Hematopoietic multipotent progenitor cell (in vitro differentiated cells): ENCODE measurements at regions not wholly inside any gene's neighbourhood (a gene's known extent, or its start where the extent isn't known, plus 50 kb on each side); places are given as distances from the start of the nearest gene placed in this dataset.
A peak's percentile ranks its signal among the peaks of the same experiment; 100 is the strongest.

ENCODE experiments used
- DNase-seq, 3 donors: peaks; one replicate each; pipeline ENCODE4 v3.0.0-alpha.2; 2011 to 2015; ENCODE audit warnings: low read depth in 2 of 3, low spot score in 2 of 3

GRCh38 chr3:34008836-34009809 is 210.7 kb downstream of the PDCD6IP start:
- no peak for DNase-seq

- DNase-seq = no peak
Observed at GRCh38 chr3:34011171-34012101, 213.0 kb downstream of the PDCD6IP start.

GRCh38 chr3:34012102-34012461 is 213.7 kb downstream of the PDCD6IP start:
- peak in 1 of 3 donors; percentile 14 for DNase-seq

GRCh38 chr3:34013818-34014570 is 215.6 kb downstream of the PDCD6IP start:
- no peak for DNase-seq

- peak in 1 of 3 donors; percentile 60 for DNase-seq
Observed at GRCh38 chr3:34015204-34016142, 217.0 kb downstream of the PDCD6IP start.

- DNase-seq = peak in 2 of 3 donors; percentile 70 to 90
Observed at GRCh38 chr3:34016925-34017587, 218.6 kb downstream of the PDCD6IP start.

GRCh38 chr3:34017757-34018156 is 219.3 kb downstream of the PDCD6IP start:
- no peak for DNase-seq

GRCh38 chr3:34019158-34019557 is 220.7 kb downstream of the PDCD6IP start:
- DNase-seq = no peak

GRCh38 chr3:34020170-34020569 is 221.7 kb downstream of the PDCD6IP start:
- DNase-seq = no peak

- DNase-seq = peak in 2 of 3 donors; percentile 32 to 85
Observed at GRCh38 chr3:34020726-34021680, 222.6 kb downstream of the PDCD6IP start.

GRCh38 chr3:34022147-34022546 is 223.7 kb downstream of the PDCD6IP start:
- DNase-seq = no peak

GRCh38 chr3:34024447-34025240 is 226.2 kb downstream of the PDCD6IP start:
- DNase-seq = no peak

GRCh38 chr3:34033839-34034238 is 235.4 kb downstream of the PDCD6IP start:
- DNase-seq = no peak

- no peak for DNase-seq
Observed at GRCh38 chr3:34034840-34035239, 236.4 kb downstream of the PDCD6IP start.

GRCh38 chr3:34035775-34036174 is 237.3 kb downstream of the PDCD6IP start:
- no peak for DNase-seq

GRCh38 chr3:34037260-34037659 is 238.8 kb downstream of the PDCD6IP start:
- no peak for DNase-seq

- DNase-seq = no peak
Observed at GRCh38 chr3:34038131-34038530, 239.7 kb downstream of the PDCD6IP start.
